ENCODE measurements at regions not wholly inside any gene's neighbourhood (a gene's known extent, or its start where the extent isn't known, plus 50 kb on each side); places are given as distances from the start of the nearest gene placed in this dataset.

DNA sequence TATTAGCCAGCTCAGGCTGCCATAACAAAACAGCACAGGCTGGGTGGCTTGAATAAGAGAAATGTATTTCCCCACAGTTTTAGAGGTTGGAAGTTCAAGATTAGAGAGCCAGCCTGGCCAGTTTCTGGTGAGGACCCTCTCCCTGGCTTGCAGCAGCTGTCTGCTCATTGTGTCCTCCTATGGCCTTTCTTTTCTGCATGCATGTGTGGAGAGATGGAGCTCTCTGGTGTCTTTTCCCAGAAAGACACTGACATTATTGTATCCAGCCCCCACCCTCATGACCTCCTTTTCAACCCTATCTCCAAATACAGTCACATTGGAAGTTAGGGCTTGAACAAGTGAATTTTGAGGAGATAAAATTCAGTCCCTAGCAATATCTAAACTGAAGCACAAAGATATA, 263.8 kb upstream of the PABPC4L start:
- DNase-seq, result no peak

- DNase-seq, result no peak
Observed at GRCh38 chr4:134463771-134464170, 262.2 kb upstream of the PABPC4L start.

DNA sequence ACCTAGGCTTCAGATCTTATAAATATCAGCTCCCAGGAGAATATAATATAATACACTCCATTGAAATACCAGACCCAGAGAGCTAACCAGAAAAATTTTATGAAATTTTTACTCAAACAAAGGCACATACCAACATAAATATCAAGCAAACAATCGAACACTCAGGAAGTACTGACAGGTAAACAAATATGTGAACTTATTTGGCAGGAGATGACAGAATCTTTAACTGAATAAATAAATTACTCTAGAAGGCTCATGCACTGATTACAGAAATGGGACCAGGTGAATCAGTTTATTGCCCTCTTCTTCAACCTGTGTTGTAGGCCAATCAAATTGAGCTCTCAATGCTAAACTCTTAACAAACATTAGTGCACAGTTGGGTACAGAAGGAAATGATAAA, 225.2 kb upstream of the PABPC4L start:
- DNase-seq, result no peak

- DNase-seq, result no peak
Observed at GRCh38 chr4:134425756-134426155, 224.2 kb upstream of the PABPC4L start.

DNA sequence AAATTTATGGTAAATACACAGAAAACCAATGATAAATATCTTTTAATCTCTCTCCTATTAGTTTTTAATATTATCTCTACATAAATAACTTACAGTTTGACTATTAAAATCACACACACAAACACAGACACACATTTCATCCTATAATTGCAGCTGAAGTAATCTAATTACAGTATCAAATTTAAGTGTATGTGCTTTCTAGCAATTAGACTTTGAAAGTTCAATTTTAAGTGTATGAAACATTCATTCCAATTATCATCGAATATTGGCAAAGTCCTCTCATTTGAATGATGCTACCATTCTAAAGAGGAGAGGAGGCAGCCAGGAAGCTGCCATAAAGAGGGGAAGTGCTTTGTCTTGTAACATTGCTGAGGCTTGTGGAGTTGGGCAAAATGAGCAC, 221.2 kb upstream of the PABPC4L start:
- no peak for DNase-seq

DNA sequence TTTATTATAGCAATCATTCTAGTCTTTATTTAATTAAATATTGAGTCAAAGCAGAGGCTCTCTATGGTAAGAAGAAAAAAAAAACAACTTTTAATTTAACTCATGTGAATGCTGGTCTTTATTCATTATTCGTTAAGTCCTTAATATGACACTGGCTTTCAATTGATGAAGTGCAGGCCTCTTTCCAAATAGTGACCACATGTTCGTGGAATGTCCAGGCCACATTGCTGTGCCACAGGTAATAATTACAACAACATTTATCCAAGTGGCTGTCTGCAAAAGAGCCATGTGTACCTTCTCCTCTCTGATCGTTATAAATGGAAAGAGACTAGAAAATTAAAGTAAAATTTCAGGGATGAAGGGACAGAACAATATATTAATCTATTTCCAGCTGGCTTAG, 220.1 kb upstream of the PABPC4L start:
- no peak for DNase-seq

DNA sequence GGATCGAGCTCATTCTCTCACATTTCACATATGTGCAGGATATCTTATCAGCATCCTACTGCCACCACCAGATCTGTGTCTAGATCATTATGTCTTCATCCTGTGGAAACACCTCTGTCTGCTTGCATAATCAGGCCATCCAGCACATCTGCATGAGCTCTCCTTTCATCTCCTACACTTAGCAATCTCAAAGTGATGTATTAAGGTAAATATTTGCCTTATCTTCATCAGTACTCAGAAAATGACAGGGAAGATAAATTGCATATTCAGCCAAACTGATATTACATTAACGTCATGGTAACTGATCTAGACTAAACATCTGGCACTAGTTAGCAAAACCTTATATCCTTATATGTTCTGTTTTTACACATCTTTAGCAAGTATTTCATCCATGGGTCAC, 207.3 kb upstream of the PABPC4L start:
- no peak for DNase-seq

GRCh38 chr4:134401798-134402197, 200.2 kb upstream of the PABPC4L start:
- DNase-seq, result no peak

DNA sequence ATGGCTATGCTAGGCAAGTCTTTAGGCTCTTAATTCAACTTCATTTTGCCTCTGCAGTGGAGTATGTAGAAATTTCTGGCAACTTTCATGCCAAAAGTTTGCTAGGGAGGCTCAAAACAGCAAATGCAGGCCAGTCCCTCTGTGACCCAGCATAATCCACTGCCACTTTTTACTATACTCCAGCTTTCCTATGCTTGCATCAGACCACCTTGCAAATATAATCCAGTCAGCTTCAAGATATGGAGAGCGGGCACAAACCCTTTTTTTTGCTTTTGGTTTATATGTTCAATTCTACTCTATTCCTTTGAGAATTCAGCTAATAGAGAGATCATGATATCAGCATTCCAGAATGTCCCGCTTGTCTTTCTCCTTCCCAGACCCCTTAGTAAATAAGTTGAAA, 192.0 kb upstream of the PABPC4L start:
- no peak for DNase-seq

DNA sequence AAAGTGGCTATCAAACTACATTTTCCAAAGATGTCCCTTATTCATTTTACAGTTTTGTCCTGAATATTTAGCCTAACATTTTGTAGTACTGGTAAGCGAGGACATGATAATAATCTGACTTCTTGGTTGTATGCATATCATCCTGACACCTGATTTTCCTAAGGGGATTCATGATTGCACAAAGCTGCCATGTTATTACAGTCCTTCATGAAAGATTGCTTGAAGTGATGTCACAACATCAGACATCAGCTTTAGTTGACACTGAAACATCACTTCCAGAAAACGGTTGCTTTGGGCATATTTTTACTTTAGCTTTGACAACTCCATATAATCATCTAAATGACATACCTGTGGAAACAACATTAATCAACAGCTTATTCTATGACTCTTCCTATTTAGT, 188.7 kb upstream of the PABPC4L start:
- no peak for DNase-seq

- DNase-seq, result no peak
Observed at GRCh38 chr4:134388351-134388750, 186.8 kb upstream of the PABPC4L start.

DNA sequence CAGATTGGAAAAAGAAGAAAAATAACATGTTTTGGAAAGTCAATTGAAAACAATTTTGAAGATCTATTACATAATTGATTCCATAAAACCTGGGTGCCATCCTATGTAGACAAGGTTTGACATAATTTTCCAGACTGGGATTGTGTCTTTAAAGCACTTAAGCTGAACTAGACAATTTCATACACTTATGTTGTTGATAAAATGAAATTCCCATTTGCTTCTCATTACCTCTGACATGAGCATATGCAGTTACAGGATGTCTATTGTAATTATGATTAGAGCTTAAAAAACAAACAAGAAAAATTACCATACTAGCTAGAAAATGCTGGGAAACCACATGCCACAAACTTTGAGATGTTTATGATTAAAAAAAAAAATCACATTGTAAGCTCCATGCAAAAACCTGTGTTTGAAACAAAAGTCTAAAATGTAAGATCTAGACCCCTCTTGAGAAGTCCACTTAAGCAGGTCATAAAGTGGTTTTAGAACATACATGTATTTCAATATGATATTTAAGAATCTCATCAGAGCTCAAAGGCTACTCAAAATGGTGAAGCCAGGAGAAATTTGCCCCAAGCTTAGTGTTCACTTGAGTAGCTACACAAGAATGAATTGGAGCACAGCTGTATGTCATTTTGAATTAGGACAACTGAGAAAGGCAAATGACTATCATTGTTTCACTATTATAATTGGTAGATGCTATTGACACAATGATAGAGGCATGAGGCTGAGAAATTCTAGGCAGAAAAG, 181.1 kb upstream of the PABPC4L start:
- no peak for DNase-seq

DNA sequence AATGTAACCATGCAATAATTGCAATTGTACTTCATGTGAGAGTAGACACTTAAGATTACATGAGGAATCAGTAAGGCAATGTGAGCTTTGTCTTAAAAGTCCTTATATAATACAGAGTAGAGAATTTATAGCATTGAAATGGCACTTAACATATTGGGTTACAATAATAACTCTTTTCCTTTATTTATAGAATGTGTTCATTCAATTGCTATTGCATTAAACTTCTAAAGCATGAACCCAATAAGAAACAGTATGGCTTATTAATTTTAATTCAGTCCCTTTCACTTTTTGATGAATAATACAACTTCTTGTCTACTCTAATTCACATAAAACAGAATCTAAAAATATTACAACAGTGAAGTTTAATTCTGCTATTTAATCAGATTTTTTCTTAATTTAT, 174.2 kb upstream of the PABPC4L start:
- no peak for DNase-seq

GRCh38 chr4:134365852-134366251, 164.3 kb upstream of the PABPC4L start:
- DNase-seq, result no peak

DNA sequence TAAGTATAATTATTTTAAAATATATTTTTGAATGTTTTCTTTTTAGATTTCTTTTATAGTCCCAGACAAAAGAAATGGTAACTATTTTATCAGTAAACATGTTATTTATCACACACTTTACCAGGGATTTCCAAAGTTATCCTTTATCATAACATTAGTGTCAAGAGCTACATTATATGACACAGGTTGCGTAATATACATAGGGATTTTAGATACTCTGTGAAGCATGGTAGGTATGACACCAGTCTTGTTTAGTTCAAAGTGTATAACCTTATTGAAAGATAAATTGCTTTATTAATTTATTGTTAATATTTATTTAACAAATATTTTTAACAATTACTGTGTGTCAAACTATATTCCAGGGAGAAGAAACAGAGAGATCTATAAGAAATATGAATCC, 163.3 kb upstream of the PABPC4L start:
- no peak for DNase-seq

DNA sequence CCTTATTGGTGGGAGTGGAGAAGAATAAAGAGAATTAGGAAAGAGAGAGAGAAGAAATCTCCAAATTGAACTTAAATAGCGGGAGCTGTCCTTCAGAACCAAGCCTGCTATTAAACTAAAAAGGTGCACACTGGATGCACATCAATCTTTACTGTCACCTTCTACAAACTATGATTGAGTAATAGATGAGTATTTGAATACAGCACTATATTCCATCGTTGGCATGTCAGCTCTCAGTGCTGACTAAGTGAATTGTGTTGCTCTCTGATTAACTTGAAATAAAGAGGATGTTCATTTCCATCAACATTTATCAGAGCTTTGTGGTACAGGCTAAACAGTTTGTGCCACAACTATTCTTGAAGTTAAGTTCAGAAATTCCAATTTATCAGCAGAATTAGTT, 143.7 kb upstream of the PABPC4L start:
- DNase-seq, result no peak

DNA sequence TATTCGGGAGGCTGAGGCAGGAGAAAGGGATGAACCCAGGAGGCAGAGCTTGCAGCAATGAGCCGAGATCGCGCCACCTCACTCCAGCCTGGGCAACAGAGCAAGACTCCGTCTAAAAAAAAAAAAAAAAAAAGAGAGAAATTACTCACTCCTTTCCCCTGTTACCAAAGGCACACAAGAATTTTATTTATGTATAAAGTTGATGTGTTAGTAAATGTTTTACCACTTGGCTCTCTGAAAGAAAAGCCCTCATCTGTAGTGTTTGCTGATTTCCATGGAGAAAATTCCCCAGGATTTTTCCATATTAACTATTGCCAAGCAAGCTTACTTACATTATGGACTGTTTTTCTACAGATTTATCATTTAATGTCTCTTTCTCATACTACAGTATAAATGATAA, 142.1 kb upstream of the PABPC4L start:
- DNase-seq, result no peak

- DNase-seq, result no peak
Observed at GRCh38 chr4:134343081-134343480, 141.5 kb upstream of the PABPC4L start.

DNA sequence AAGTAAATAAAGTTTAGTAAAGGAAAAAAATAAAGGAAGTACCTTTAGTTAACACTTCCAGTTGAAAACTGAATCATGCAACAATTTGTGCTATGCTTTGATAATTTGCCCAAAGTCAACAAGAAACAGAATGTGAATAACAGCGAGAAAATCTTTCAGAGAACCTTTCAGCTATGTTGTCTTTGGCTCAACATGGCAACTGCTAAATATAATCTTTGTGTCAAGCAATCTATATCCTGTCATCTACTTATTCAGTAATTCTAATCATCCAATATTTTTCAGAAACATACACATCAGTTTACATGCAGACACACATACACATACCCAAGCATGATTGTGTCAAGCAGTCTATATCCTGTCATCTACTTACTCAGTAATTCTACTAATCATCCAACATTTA, 136.0 kb upstream of the PABPC4L start:
- no peak for DNase-seq

- peak; percentile 38 for DNase-seq
Observed at GRCh38 chr4:134328741-134329140, 127.2 kb upstream of the PABPC4L start.

DNA sequence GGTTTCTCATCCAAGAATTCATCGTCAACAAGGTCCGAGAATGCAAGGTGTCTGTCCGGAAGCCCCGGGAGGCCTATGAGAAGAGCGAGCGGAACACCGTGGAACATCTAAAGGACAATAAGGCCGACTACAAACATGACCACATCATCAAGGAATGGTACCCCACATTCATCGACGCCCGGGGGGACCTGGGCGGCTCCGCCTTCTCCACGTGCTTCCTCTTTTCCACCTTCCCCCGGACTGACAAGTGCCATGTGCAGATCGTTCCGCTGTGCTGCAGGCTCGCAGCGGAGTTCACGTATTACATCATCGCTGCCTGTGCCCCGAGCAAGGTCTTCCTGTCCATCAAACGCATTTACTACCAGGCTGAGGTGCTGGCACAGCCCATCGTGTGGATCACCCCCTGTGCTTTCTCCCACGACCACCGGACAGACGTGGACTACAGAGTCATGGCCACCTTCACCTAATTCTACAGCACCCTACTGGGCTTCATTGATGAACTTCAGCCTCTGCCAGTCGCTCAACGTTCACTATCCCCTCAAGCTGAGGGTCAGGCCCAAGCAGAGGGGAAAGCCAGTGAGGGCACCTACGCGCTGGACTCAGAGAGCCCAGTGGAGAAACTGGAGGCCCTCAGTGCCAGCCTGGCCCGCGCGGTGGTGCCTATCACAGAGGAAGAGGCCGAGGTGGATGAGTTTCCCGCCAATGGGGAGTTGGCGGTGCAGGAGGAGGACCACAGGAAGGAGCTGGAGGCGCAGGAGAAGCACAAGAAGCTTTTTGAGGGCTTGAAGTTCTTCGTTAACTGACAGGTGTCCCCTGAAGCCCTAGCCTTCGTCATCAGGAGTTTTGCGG, 125.9 kb upstream of the PABPC4L start:
- peak; percentile 43 for DNase-seq

GRCh38 chr4:134326866-134327265, 125.3 kb upstream of the PABPC4L start:
- DNase-seq, result peak; percentile 23

DNA sequence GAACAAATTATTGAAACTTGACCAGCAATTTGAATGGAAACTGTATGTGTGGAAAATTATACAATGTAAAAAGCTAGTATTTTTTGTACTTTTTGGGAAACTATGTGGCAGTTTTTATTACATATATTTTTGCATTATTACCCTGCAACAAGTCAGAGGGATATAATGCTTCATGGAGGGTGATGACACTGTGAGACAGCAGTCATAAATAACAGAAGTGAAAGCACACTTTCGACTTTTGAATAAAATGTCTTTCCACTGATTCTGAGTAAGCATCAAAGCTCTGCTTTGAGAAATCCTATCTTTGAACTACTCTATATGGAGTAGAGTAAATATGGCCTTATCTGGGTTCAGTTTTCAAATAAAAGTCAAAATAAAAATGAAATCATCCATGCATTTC, 122.6 kb upstream of the PABPC4L start:
- DNase-seq, result no peak

GRCh38 chr4:134320048-134320447, 118.5 kb upstream of the PABPC4L start:
- DNase-seq, result no peak

DNA sequence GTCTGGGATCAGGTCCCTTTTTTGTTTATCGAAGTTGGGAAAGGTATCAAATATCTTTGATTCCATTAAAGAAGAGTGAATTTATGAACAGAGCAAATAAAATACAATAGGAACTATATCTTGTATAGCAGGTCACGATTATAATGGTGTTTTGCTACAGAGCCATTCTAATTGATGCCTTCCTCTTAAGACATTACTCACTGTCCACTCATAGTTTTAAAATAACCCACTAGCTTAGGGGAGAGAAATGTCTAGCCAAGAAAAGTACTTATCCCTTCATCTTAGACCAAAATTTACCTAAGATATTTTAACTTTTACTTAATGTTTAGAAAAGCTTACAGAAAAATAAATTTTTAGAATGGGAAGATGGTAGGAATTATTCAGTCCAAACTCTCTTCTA, 112.0 kb upstream of the PABPC4L start:
- DNase-seq, result no peak
